WTC11 (cell line): ENCODE measurements at regions not wholly inside any gene's neighbourhood (a gene's known extent, or its start where the extent isn't known, plus 50 kb on each side); places are given as distances from the start of the nearest gene placed in this dataset.
"Not testable (repeated sequence)": the region's sequence is repeated elsewhere in the genome, so short reads cannot be mapped to it uniquely, and the experiment has no call there.

Source experiments
- ATAC-seq: fragments of 200-7000 bp; cut with Tn5 transposase; 2 replicates; pipeline ENCODE4 v1.10.0; 2021; ENCODE audit warnings: mild to moderate bottlenecking, moderate library complexity
- CTCF ChIA-PET: fragments of 300-600 bp; sonication (Branson Sonifier 250); formaldehyde crosslinking; loops from one replicate; lab custom pipeline; 2021; ENCODE audit warnings: antibody characterized with exemption; lab: Charles Lee
- POLR2A ChIA-PET: fragments of 350-600 bp; sonication (Branson Sonifier 250); formaldehyde crosslinking; loops from one replicate; lab custom pipeline; 2021; ENCODE audit warnings: antibody characterized with exemption; lab: Charles Lee
- DNase-seq: peaks from one replicate; pipeline ENCODE4 v3.0.0; 2021; ENCODE audit warnings: low spot score
- H3K27ac Mint-ChIP-seq: 2 replicates; pipeline ENCODE4 v1.8.0; 2021; ENCODE audit warnings: mixed read lengths
- H3K27me3 Mint-ChIP-seq: 2 replicates; pipeline ENCODE4 v1.8.0; 2021; ENCODE audit warnings: low read depth, mild to moderate bottlenecking, moderate library complexity, mixed read lengths
- H3K36me3 Mint-ChIP-seq: 2 replicates; pipeline ENCODE4 v1.8.0; 2021; ENCODE audit warnings: mixed read lengths
- H3K4me1 Mint-ChIP-seq: 2 replicates; pipeline ENCODE4 v1.8.0; 2022; ENCODE audit warnings: mixed read lengths
- H3K4me3 Mint-ChIP-seq: 2 replicates; pipeline ENCODE4 v1.8.0; 2021; ENCODE audit warnings: mild to moderate bottlenecking, moderate library complexity, mixed read lengths
- H3K9me3 Mint-ChIP-seq: 2 replicates; pipeline ENCODE4 v1.8.0; 2021; ENCODE audit warnings: mixed read lengths
- AFF4 ChIP-seq: sonication (generic); formaldehyde crosslinking; IDR thresholded peaks from 2 replicates; pipeline ENCODE4 v1.8.1; 2023; ENCODE audit warnings: mild to moderate bottlenecking, missing genetic modification reagents, borderline replicate concordance
- ARID4B ChIP-seq: sonication (generic); formaldehyde crosslinking; IDR thresholded peaks from 2 replicates; pipeline ENCODE4 v1.8.0; 2023; ENCODE audit warnings: missing genetic modification reagents, mild to moderate bottlenecking, borderline replicate concordance
- CREB1 ChIP-seq: sonication (generic); formaldehyde crosslinking; IDR thresholded peaks from 2 replicates; pipeline ENCODE4 v1.8.0; 2023; ENCODE audit warnings: mild to moderate bottlenecking, missing genetic modification reagents
- CREM ChIP-seq: sonication (generic); formaldehyde crosslinking; IDR thresholded peaks from 2 replicates; pipeline ENCODE4 v1.8.1; 2022; ENCODE audit warnings: mild to moderate bottlenecking, missing genetic modification reagents, moderate library complexity
- ESRRA ChIP-seq: sonication (generic); formaldehyde crosslinking; IDR thresholded peaks from 2 replicates; pipeline ENCODE4 v1.8.1; 2022; ENCODE audit warnings: mild to moderate bottlenecking, missing genetic modification reagents, borderline replicate concordance
- GTF2I ChIP-seq: fragments of 250-450 bp; sonication (Bioruptor Pico); conservative IDR thresholded peaks from 2 replicates; pipeline ENCODE4 v1.4.0; 2021; ENCODE audit warnings: mild to moderate bottlenecking
- RELA ChIP-seq: sonication (generic); formaldehyde crosslinking; IDR thresholded peaks from 2 replicates; pipeline ENCODE4 v1.8.1; 2022; ENCODE audit warnings: missing genetic modification reagents, mild to moderate bottlenecking, borderline replicate concordance
- RORB ChIP-seq: fragments of 250-450 bp; sonication (Bioruptor Pico); IDR thresholded peaks from 2 replicates; pipeline ENCODE4 v1.9.0; 2021; ENCODE audit warnings: mild to moderate bottlenecking
- SP1 ChIP-seq: sonication (generic); formaldehyde crosslinking; conservative IDR thresholded peaks from 2 replicates; pipeline ENCODE4 v1.8.1; 2022; ENCODE audit warnings: missing genetic modification reagents
- TEAD1 ChIP-seq: sonication (generic); formaldehyde crosslinking; IDR thresholded peaks from 2 replicates; pipeline ENCODE4 v1.8.0; 2022; ENCODE audit warnings: mild to moderate bottlenecking, missing genetic modification reagents
- ZBTB43 ChIP-seq: sonication (generic); formaldehyde crosslinking; IDR thresholded peaks from 2 replicates; pipeline ENCODE4 v1.8.1; 2023; ENCODE audit warnings: mild to moderate bottlenecking, missing genetic modification reagents
- ZNF416 ChIP-seq: fragments of 250-450 bp; sonication (Bioruptor Pico); IDR thresholded peaks from 2 replicates; pipeline ENCODE4 v1.9.0; 2021; ENCODE audit warnings: mild to moderate bottlenecking, inconsistent platforms
- TF ChIP-seq, protein P1 (sequence below): sonication (generic); formaldehyde crosslinking; IDR thresholded peaks from 2 replicates; pipeline ENCODE4 v1.8.0; 2022; ENCODE audit warnings: mild to moderate bottlenecking, missing genetic modification reagents
- TF ChIP-seq, protein P2 (sequence below): sonication (generic); formaldehyde crosslinking; IDR thresholded peaks from 2 replicates; pipeline ENCODE4 v1.8.0; 2023; ENCODE audit warnings: missing genetic modification reagents
- TF ChIP-seq, protein P3 (sequence below): sonication (generic); formaldehyde crosslinking; IDR thresholded peaks from 2 replicates; pipeline ENCODE4 v1.8.1; 2023; ENCODE audit warnings: mild to moderate bottlenecking, missing genetic modification reagents, moderate library complexity

GRCh38 chr1:220420726-220421125, 107.2 kb upstream of the MARK1 start:
- H3K9me3 Mint-ChIP-seq, result no peaks in the 10 kb centered on the region; the same call in 1 of the 2 replicates
- TF ChIP-seq ZNF416 (CRISPR knock-in tag) (no peak), GTF2I (CRISPR knock-in tag) (no peak), TEAD1 (CRISPR knock-in tag) (no peak), CREB1 (CRISPR knock-in tag) (no peak), RELA (CRISPR knock-in tag) (no peak), SP1 (CRISPR knock-in tag) (no peak), RORB (CRISPR knock-in tag) (no peak), ESRRA (no peak), ARID4B (CRISPR knock-in tag) (no peak), AFF4 (CRISPR knock-in tag) (no peak), ZBTB43 (CRISPR knock-in tag) (no peak), CREM (CRISPR knock-in tag) (no peak)
- TF ChIP-seq, protein P1, sequence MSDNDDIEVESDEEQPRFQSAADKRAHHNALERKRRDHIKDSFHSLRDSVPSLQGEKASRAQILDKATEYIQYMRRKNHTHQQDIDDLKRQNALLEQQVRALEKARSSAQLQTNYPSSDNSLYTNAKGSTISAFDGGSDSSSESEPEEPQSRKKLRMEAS (CRISPR knock-in tag), result no peak
- TF ChIP-seq, protein P2, sequence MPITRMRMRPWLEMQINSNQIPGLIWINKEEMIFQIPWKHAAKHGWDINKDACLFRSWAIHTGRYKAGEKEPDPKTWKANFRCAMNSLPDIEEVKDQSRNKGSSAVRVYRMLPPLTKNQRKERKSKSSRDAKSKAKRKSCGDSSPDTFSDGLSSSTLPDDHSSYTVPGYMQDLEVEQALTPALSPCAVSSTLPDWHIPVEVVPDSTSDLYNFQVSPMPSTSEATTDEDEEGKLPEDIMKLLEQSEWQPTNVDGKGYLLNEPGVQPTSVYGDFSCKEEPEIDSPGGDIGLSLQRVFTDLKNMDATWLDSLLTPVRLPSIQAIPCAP (CRISPR knock-in tag), result no peak
- TF ChIP-seq, protein P3, sequence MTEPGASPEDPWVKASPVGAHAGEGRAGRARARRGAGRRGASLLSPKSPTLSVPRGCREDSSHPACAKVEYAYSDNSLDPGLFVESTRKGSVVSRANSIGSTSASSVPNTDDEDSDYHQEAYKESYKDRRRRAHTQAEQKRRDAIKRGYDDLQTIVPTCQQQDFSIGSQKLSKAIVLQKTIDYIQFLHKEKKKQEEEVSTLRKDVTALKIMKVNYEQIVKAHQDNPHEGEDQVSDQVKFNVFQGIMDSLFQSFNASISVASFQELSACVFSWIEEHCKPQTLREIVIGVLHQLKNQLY, result no peak
- no peaks in the 10 kb centered on the region for H3K36me3 Mint-ChIP-seq
- ChIA-PET POLR2A (no interaction called here), CTCF (interaction anchor here (1.1 kb wide), 2 partner anchors 42 to 140 kb away, joined by 3 to 4 read pairs; no protein-coding TSS in a partner anchor)
- H3K4me1 Mint-ChIP-seq, result peaks cover 17% of the 10 kb centered on the region
- no peak overlapping the region for H3K4me3 Mint-ChIP-seq
- H3K27me3 Mint-ChIP-seq, result no peaks in the 10 kb centered on the region
- ATAC-seq (no peak), DNase-seq (no peak)
- no peak overlapping the region for H3K27ac Mint-ChIP-seq

DNA sequence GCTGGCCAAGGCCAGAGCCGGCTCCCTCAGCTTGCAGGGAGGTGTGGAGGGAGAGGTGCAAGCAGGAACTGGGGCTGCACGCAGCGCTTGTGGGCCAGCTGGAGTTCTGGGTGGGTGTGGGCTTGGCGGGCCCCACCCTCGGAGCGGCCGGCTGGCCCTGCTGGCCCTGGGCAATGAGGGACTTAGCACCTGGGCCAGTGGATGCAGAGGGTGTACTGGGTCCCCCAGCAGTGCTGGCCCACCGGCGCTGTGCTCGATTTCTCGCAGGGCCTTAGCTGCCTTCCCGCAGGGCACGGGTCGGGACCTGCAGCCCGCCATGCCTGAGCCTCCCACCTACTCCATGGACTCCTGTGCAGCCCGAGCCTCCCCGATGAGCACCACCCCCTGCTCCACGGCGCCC, 115.6 kb upstream of the MARK1 start:
- H3K4me1 Mint-ChIP-seq, result peaks cover 25% of the 10 kb centered on the region
- H3K4me3 Mint-ChIP-seq, H3K27me3 Mint-ChIP-seq, ATAC-seq, DNase-seq, POLR2A ChIA-PET, CTCF ChIA-PET, H3K27ac Mint-ChIP-seq: not testable (repeated sequence)
- peaks cover 18% of the 10 kb centered on the region for H3K36me3 Mint-ChIP-seq
- peaks cover 20% of the 10 kb centered on the region for H3K9me3 Mint-ChIP-seq
